ENCODE measurements at regions not wholly inside any gene's neighbourhood (a gene's known extent, or its start where the extent isn't known, plus 50 kb on each side); places are given as distances from the start of the nearest gene placed in this dataset.

DNA sequence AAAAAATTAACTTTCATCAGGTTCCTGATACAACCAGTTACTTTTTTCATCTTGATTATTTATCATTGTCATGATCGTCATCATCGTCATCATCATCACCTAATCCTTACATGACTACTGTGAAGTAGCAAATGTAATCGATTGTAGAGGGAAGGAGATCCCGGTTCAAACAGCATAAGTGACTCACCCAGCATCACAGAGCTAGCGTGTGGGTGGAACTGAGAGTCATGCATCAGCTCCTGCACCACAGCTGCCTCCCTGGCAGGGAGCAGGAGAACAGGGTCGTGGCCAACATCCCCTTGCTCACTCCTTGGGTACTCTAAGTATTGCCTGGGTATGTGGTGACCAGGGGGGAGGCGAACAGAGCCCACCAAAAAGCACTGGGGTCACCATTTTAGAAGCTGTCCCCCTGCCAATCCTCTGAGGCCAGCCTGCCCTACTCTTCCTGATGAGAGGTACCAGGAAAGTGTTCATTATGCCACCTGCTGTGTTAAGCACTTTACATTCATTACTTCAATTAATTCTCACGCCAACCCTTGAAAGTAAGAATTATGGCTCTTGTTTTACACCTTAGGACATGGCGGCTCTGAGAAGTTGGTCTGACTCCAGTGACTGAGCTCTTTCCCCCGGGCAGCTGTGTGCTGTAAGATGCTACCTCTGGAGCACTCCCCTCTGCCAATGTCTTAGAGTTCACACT, 425.2 kb downstream of the CD83 start:
- no peaks in the 10 kb centered on the region for H3K27me3 ChIP-seq (replicated peaks in 1 of 2; ENCODE audit: control insufficient read depth in 2 of 2, insufficient read depth in 2 of 2, low read length in 1 of 2)
- in situ Hi-C loops (cut with MboI): no loop called here
- no peaks in the 10 kb centered on the region for H3K36me3 ChIP-seq (ENCODE audit: control insufficient read depth in 2 of 2, insufficient read depth in 2 of 2, low read length in 1 of 2)
- no TSS peak for BruUV-seq (replicated peaks)
- no peaks in the 10 kb centered on the region for H3K4me1 ChIP-seq (ENCODE audit: control insufficient read depth, insufficient read depth, low read length)
- ChIA-PET POLR2A (no interaction called here), RAD21 (ENCODE audit: unreplicated experiment) (no interaction called here), CTCF (no interaction called here), SMC1A (ENCODE audit: uncharacterized antibody, unreplicated experiment) (interaction anchor here (1.0 kb wide), 2 partner anchors 10 to 175 kb away, joined by 3 read pairs; no protein-coding TSS in a partner anchor)
- H3K9ac ChIP-seq (ENCODE audit: control insufficient read depth, insufficient read depth, low read length): no peak overlapping the region
- no peak for FAIRE-seq
- ATAC-seq: peak; percentile 93
- intact Hi-C loops (cut with micrococcal nuclease; ENCODE audit: unreplicated experiment): no loop called here
- no peak overlapping the region for H3K4me3 ChIP-seq
- TF ChIP-seq EGR1 (IDR thresholded peaks at IDR 0.05; ENCODE audit: borderline replicate concordance in 1 of 2, low read depth in 2 of 2, low read length in 2 of 2) (peak in 1 of 2 experiments; percentile 38; a peak in 1 of 3 replicates), ZNF217 (IDR thresholded peaks at IDR 0.05) (no peak), PAX5 (IDR thresholded peaks at IDR 0.05; ENCODE audit: borderline replicate concordance, low read depth, low read length) (peak; percentile 78; the same call in 1 of the 2 replicates), IRF4 (IDR thresholded peaks at IDR 0.05; ENCODE audit: low read depth, low read length) (0 out of 2 replicates have a peak, but pooled peaks have one; percentile 6), TCF12 (IDR thresholded peaks at IDR 0.05; ENCODE audit: low read depth, low read length) (peak; percentile 58; the same call in 1 of the 2 replicates), DPF2 (IDR thresholded peaks at IDR 0.05) (0 out of 2 replicates have a peak, but pooled peaks have one; percentile 55), RUNX3 (IDR thresholded peaks at IDR 0.05; ENCODE audit: low read length) (peak; percentile 45; the same call in 1 of the 2 replicates), ATF7 (IDR thresholded peaks at IDR 0.05; ENCODE audit: low read depth) (0 out of 2 replicates have a peak, but pooled peaks have one; percentile 34), MEF2A (IDR thresholded peaks at IDR 0.05; ENCODE audit: insufficient read depth, low read depth, low read length) (no peak), IKZF2 (IDR thresholded peaks at IDR 0.05) (peak; percentile 38 to 50; a peak in 2 of 4 replicates), IKZF1 (conservative IDR thresholded peaks at IDR 0.05) (peak; percentile 56), CHD2 (IDR thresholded peaks at IDR 0.05; ENCODE audit: borderline replicate concordance, low read depth, low read length) (0 out of 2 replicates have a peak, but pooled peaks have one; percentile 27), BCL11A (IDR thresholded peaks at IDR 0.05; ENCODE audit: low read depth, low read length) (0 out of 2 replicates have a peak, but pooled peaks have one; percentile 23), CREB1 (IDR thresholded peaks at IDR 0.05; ENCODE audit: low read depth) (peak; percentile 38; the same call in 1 of the 2 replicates)
- TF ChIP-seq, protein P1, sequence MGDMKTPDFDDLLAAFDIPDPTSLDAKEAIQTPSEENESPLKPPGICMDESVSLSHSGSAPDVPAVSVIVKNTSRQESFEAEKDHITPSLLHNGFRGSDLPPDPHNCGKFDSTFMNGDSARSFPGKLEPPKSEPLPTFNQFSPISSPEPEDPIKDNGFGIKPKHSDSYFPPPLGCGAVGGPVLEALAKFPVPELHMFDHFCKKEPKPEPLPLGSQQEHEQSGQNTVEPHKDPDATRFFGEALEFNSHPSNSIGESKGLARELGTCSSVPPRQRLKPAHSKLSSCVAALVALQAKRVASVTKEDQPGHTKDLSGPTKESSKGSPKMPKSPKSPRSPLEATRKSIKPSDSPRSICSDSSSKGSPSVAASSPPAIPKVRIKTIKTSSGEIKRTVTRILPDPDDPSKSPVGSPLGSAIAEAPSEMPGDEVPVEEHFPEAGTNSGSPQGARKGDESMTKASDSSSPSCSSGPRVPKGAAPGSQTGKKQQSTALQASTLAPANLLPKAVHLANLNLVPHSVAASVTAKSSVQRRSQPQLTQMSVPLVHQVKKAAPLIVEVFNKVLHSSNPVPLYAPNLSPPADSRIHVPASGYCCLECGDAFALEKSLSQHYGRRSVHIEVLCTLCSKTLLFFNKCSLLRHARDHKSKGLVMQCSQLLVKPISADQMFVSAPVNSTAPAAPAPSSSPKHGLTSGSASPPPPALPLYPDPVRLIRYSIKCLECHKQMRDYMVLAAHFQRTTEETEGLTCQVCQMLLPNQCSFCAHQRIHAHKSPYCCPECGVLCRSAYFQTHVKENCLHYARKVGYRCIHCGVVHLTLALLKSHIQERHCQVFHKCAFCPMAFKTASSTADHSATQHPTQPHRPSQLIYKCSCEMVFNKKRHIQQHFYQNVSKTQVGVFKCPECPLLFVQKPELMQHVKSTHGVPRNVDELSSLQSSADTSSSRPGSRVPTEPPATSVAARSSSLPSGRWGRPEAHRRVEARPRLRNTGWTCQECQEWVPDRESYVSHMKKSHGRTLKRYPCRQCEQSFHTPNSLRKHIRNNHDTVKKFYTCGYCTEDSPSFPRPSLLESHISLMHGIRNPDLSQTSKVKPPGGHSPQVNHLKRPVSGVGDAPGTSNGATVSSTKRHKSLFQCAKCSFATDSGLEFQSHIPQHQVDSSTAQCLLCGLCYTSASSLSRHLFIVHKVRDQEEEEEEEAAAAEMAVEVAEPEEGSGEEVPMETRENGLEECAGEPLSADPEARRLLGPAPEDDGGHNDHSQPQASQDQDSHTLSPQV (IDR thresholded peaks at IDR 0.05): no peak
- TF ChIP-seq, protein P2, sequence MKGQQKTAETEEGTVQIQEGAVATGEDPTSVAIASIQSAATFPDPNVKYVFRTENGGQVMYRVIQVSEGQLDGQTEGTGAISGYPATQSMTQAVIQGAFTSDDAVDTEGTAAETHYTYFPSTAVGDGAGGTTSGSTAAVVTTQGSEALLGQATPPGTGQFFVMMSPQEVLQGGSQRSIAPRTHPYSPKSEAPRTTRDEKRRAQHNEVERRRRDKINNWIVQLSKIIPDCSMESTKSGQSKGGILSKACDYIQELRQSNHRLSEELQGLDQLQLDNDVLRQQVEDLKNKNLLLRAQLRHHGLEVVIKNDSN (IDR thresholded peaks at IDR 0.05; ENCODE audit: borderline replicate concordance, extremely low read length, insufficient read depth, low read depth, low read length): no peak
- TF ChIP-seq, protein P3, sequence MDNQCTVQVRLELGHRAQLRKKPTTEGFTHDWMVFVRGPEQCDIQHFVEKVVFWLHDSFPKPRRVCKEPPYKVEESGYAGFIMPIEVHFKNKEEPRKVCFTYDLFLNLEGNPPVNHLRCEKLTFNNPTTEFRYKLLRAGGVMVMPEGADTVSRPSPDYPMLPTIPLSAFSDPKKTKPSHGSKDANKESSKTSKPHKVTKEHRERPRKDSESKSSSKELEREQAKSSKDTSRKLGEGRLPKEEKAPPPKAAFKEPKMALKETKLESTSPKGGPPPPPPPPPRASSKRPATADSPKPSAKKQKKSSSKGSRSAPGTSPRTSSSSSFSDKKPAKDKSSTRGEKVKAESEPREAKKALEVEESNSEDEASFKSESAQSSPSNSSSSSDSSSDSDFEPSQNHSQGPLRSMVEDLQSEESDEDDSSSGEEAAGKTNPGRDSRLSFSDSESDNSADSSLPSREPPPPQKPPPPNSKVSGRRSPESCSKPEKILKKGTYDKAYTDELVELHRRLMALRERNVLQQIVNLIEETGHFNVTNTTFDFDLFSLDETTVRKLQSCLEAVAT (IDR thresholded peaks at IDR 0.05): peak; percentile 66; the same call in 1 of the 2 replicates
- H3K27ac ChIP-seq (ENCODE audit: control insufficient read depth, insufficient read depth): no peak overlapping the region
- H4K20me1 ChIP-seq (ENCODE audit: control insufficient read depth, insufficient read depth): no peaks in the 10 kb centered on the region
- H3K9me3 ChIP-seq (replicated peaks; ENCODE audit: control insufficient read depth, insufficient read depth, low read length): no peaks in the 10 kb centered on the region
- 35% methylated on average over 10 of the region's 10 CpGs for WGBS (ENCODE audit: insufficient coverage, insufficient replicate concordance, low lambda C conversion rate, missing lambda C conversion rate)
- peak; percentile 5 for DNase-seq (ENCODE audit: low read depth, low spot score)
- H3K4me2 ChIP-seq (ENCODE audit: control insufficient read depth, insufficient read depth): no peak overlapping the region
- no peak overlapping the region for H2AFZ ChIP-seq (ENCODE audit: control insufficient read depth, low read depth, low read length)
- H3K79me2 ChIP-seq (ENCODE audit: control insufficient read depth, insufficient read depth, low read length): no peaks in the 10 kb centered on the region

Data from GM12878 (cell line).